ENCODE measurements at regions not wholly inside any gene's neighbourhood (a gene's known extent, or its start where the extent isn't known, plus 50 kb on each side); places are given as distances from the start of the nearest gene placed in this dataset.

- TF ChIP-seq GATA1 (IDR thresholded peaks at IDR 0.05; ENCODE audit: low read depth, low read length) (no peak), POLR2A (IDR thresholded peaks at IDR 0.05; ENCODE audit: low read length) (no peak)
- DNase-seq, result no peak
These were observed 286.9 kb downstream of the RFC3 start for GRCh38 chr13:34104853-34105252.

GRCh38 chr13:34107806-34108205 is 289.9 kb downstream of the RFC3 start:
- no peak for TF ChIP-seq POLR2A (IDR thresholded peaks at IDR 0.05; ENCODE audit: low read length)
- no peak for TF ChIP-seq GATA1 (IDR thresholded peaks at IDR 0.05; ENCODE audit: low read depth, low read length)
- no peak for DNase-seq

GRCh38 chr13:34108410-34108809 is 290.5 kb downstream of the RFC3 start:
- TF ChIP-seq POLR2A (IDR thresholded peaks at IDR 0.05; ENCODE audit: low read length) (no peak), GATA1 (IDR thresholded peaks at IDR 0.05; ENCODE audit: low read depth, low read length) (no peak)
- no peak for DNase-seq

GRCh38 chr13:34114581-34114980 is 296.6 kb downstream of the RFC3 start:
- DNase-seq, result no peak
- TF ChIP-seq POLR2A (IDR thresholded peaks at IDR 0.05; ENCODE audit: low read length) (no peak), GATA1 (IDR thresholded peaks at IDR 0.05; ENCODE audit: low read depth, low read length) (no peak)

- TF ChIP-seq POLR2A (IDR thresholded peaks at IDR 0.05; ENCODE audit: low read length) (no peak), GATA1 (IDR thresholded peaks at IDR 0.05; ENCODE audit: low read depth, low read length) (no peak)
- no peak for DNase-seq
These were observed 298.7 kb downstream of the RFC3 start for GRCh38 chr13:34116651-34117050.

GRCh38 chr13:34124666-34125306 is 306.8 kb downstream of the RFC3 start:
- no peak for DNase-seq

GRCh38 chr13:34127523-34127922 is 309.6 kb downstream of the RFC3 start:
- DNase-seq, result no peak
- TF ChIP-seq GATA1 (IDR thresholded peaks at IDR 0.05; ENCODE audit: low read depth, low read length) (no peak), POLR2A (IDR thresholded peaks at IDR 0.05; ENCODE audit: low read length) (no peak)

More at GRCh38 chr13:34124666-34125306, 306.8 kb downstream of the RFC3 start:
- TF ChIP-seq GATA1 (IDR thresholded peaks at IDR 0.05; ENCODE audit: low read depth, low read length) (no peak), POLR2A (IDR thresholded peaks at IDR 0.05; ENCODE audit: low read length) (no peak)

GRCh38 chr13:34128661-34129060 is 310.7 kb downstream of the RFC3 start:
- no peak for DNase-seq
- no peak for TF ChIP-seq POLR2A (IDR thresholded peaks at IDR 0.05; ENCODE audit: low read length)
- TF ChIP-seq GATA1 (IDR thresholded peaks at IDR 0.05; ENCODE audit: low read depth, low read length), result no peak

- DNase-seq, result no peak
These were observed 311.5 kb downstream of the RFC3 start for GRCh38 chr13:34129436-34129835.

GRCh38 chr13:34137200-34137599 is 319.3 kb downstream of the RFC3 start:
- no peak for DNase-seq
- TF ChIP-seq GATA1 (IDR thresholded peaks at IDR 0.05; ENCODE audit: low read depth, low read length) (no peak), POLR2A (IDR thresholded peaks at IDR 0.05; ENCODE audit: low read length) (no peak)

More at GRCh38 chr13:34129436-34129835, 311.5 kb downstream of the RFC3 start:
- no peak for TF ChIP-seq GATA1 (IDR thresholded peaks at IDR 0.05; ENCODE audit: low read depth, low read length)
- no peak for TF ChIP-seq POLR2A (IDR thresholded peaks at IDR 0.05; ENCODE audit: low read length)

- no peak for DNase-seq
- TF ChIP-seq GATA1 (IDR thresholded peaks at IDR 0.05; ENCODE audit: low read depth, low read length) (no peak), POLR2A (IDR thresholded peaks at IDR 0.05; ENCODE audit: low read length) (no peak)
These were observed 321.8 kb downstream of the RFC3 start for GRCh38 chr13:34139660-34140227.

- DNase-seq, result no peak
- TF ChIP-seq GATA1 (IDR thresholded peaks at IDR 0.05; ENCODE audit: low read depth, low read length) (no peak), POLR2A (IDR thresholded peaks at IDR 0.05; ENCODE audit: low read length) (no peak)
These were observed 325.7 kb downstream of the RFC3 start for GRCh38 chr13:34143637-34144036.

GRCh38 chr13:34144142-34144541 is 326.2 kb downstream of the RFC3 start:
- DNase-seq, result no peak
- TF ChIP-seq GATA1 (IDR thresholded peaks at IDR 0.05; ENCODE audit: low read depth, low read length) (no peak), POLR2A (IDR thresholded peaks at IDR 0.05; ENCODE audit: low read length) (no peak)

- TF ChIP-seq GATA1 (IDR thresholded peaks at IDR 0.05; ENCODE audit: low read depth, low read length) (no peak), POLR2A (IDR thresholded peaks at IDR 0.05; ENCODE audit: low read length) (no peak)
- DNase-seq, result no peak
These were observed 327.1 kb downstream of the RFC3 start for GRCh38 chr13:34145061-34145460.

- TF ChIP-seq GATA1 (IDR thresholded peaks at IDR 0.05; ENCODE audit: low read depth, low read length) (no peak), POLR2A (IDR thresholded peaks at IDR 0.05; ENCODE audit: low read length) (no peak)
- no peak for DNase-seq
These were observed 330.4 kb downstream of the RFC3 start for GRCh38 chr13:34148359-34148758.

Data from erythroblast (primary cell).